ENCODE measurements at regions not wholly inside any gene's neighbourhood (a gene's known extent, or its start where the extent isn't known, plus 50 kb on each side); places are given as distances from the start of the nearest gene placed in this dataset.

- intact Hi-C loops (cut with DNase I; ENCODE audit: low total_unique reads), result no loop called here
- no peaks in the 10 kb centered on the region for H3K9me3 ChIP-seq
- H3K4me3 ChIP-seq, result no peak overlapping the region
- no peaks in the 10 kb centered on the region for H3K36me3 ChIP-seq
- no peak for DNase-seq
- H3K4me1 ChIP-seq, result peaks cover 0 to 31% (median 11%) of the 10 kb centered on the region in 4 donors
- H3K27ac ChIP-seq, result peak overlapping the region; percentile 2 to 15
- TF ChIP-seq CTCF (IDR thresholded peaks at IDR 0.05), result no peak
- H3K27me3 ChIP-seq, result no peaks in the 10 kb centered on the region
These were observed 314.3 kb upstream of the NT5E start for GRCh38 chr6:85135376-85136094.

GRCh38 chr6:85134172-85134571 is 315.7 kb upstream of the NT5E start:
- intact Hi-C loops (cut with DNase I; ENCODE audit: low total_unique reads), result no loop called here
- no peak for DNase-seq
- H3K4me3 ChIP-seq, result no peak overlapping the region
- no peak for TF ChIP-seq CTCF (IDR thresholded peaks at IDR 0.05)
- peaks cover 0 to 31% (median 11%) of the 10 kb centered on the region in 4 donors for H3K4me1 ChIP-seq
- no peaks in the 10 kb centered on the region for H3K27me3 ChIP-seq
- no peak overlapping the region for H3K27ac ChIP-seq
- no peaks in the 10 kb centered on the region for H3K36me3 ChIP-seq
- no peaks in the 10 kb centered on the region for H3K9me3 ChIP-seq

DNA sequence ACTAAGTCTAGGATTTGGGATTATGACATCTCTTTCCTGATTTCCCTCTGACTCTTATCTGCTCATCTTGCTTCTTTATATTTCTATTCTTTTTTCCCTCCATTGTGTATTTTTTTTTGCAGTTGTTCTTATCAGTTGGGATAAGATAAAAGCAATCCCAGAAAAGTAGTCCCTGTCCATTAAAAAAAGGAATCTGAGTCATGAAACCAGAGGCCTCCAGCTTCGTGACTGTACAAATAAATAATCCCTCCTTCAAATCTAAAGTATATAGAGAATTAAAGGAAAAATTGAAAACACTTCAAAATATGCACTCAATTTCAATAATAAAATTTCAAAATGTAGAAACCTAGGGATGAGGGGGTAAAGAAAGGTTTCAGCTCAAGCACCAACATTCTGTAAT is 317.8 kb upstream of the NT5E start:
- no peak for DNase-seq
- H3K4me1 ChIP-seq, result peaks cover 0 to 34% (median 11%) of the 10 kb centered on the region in 4 donors
- intact Hi-C loops (cut with DNase I; ENCODE audit: low total_unique reads), result no loop called here
- H3K9me3 ChIP-seq, result no peaks in the 10 kb centered on the region
- no peaks in the 10 kb centered on the region for H3K36me3 ChIP-seq
- H3K27ac ChIP-seq, result no peak overlapping the region
- H3K4me3 ChIP-seq, result no peak overlapping the region
- TF ChIP-seq CTCF (IDR thresholded peaks at IDR 0.05), result no peak
- no peaks in the 10 kb centered on the region for H3K27me3 ChIP-seq

- intact Hi-C loops (cut with DNase I; ENCODE audit: low total_unique reads), result no loop called here
- no peak overlapping the region for H3K4me3 ChIP-seq
- H3K27ac ChIP-seq, result no peak overlapping the region
- no peak for DNase-seq
- no peaks in the 10 kb centered on the region for H3K36me3 ChIP-seq
- no peak for TF ChIP-seq CTCF (IDR thresholded peaks at IDR 0.05)
- no peaks in the 10 kb centered on the region for H3K9me3 ChIP-seq
- no peaks in the 10 kb centered on the region for H3K27me3 ChIP-seq
- H3K4me1 ChIP-seq, result peaks cover 0 to 36% (median 9%) of the 10 kb centered on the region in 4 donors
These were observed 319.1 kb upstream of the NT5E start for GRCh38 chr6:85130743-85131142.

DNA sequence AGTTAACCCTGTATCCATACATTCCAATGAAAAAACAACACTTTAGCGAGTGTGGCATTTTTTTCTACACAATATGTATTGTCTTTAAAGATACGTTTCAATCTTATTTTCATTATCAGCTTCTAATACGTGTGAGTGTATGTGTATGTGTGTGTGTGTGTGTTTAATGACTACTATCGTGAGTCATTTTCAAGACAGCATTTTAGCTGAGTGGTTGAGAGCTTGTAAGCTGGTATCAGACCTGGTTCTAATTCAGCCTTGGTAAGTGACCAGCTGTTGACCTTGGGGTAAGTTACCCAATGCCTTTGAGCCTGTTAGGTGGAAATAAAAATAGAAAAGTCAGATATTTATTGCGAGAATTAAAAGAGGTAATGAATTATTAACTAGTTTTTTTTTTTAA is 320.0 kb upstream of the NT5E start:
- Histone ChIP-seq H3K4me3 (no peak overlapping the region), H3K9me3 (no peaks in the 10 kb centered on the region), H3K4me1 (peaks cover 0 to 29% (median 4%) of the 10 kb centered on the region in 4 donors), H3K27me3 (no peaks in the 10 kb centered on the region), H3K27ac (no peak overlapping the region), H3K36me3 (no peaks in the 10 kb centered on the region)
- TF ChIP-seq CTCF (IDR thresholded peaks at IDR 0.05), result no peak
- no peak for DNase-seq
- intact Hi-C loops (cut with DNase I; ENCODE audit: low total_unique reads), result loop anchor here (5.0 to 10.0 kb wide), 3 partner anchors 192 to 725 kb away; no protein-coding TSS in a partner anchor

Data from tibial artery (tissue), 4 donors.